Ureter (tissue), 1 donor: ENCODE measurements at regions not wholly inside any gene's neighbourhood (a gene's known extent, or its start where the extent isn't known, plus 50 kb on each side); places are given as distances from the start of the nearest gene placed in this dataset.
"Not testable (repeated sequence)": the region's sequence is repeated elsewhere in the genome, so short reads cannot be mapped to it uniquely, and the experiment has no call there.

ENCODE experiments used
- DNase-seq: peaks from one replicate; pipeline ENCODE4 v3.0.0-alpha.2; 2020; ENCODE audit warnings: low spot score
- donor health status: DM: yes; HTN: yes; CAD: no.

DNA sequence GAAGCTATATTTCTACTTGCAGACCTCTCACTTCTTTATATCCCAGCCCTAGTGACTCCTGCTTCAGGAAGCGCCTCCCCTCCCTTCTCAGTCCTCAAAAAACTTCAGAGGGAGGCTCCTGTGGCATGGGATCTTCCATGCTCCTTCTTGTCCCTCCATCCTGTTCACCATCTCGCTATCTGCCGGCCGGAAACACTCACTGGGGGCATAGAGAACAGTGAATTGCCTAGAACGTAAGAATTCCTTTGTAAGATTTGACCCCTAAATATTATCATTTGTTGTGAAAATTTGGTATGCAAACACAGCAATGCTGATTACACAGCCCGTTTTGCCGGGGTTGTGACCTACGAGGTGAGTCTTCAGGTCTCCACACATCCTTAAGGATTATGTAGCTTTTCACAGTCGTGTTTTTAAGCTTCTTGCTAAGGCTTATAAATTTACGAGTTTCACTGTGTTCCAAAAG is 218.7 kb upstream of the ATP10A start:
- DNase-seq, result no peak

DNA sequence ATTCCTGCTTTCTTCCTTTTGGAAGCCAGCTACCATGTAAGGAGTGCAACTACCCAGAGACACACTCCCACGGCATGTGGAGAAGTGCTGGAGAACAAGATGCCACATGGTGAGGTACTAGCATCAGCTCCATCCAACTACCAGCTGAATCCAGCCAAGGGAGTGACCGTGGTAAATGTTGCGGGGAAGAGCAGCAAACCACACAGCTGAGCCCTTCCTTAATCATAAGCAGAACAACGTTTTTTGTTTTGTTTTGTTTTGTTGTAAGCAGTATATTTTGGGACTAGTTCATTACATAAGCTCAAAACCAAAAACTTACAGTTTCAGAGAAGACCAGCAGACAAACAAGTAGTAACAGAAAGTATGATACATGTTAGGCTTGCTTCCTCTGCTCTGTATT is 212.6 kb upstream of the ATP10A start:
- DNase-seq, result no peak

DNA sequence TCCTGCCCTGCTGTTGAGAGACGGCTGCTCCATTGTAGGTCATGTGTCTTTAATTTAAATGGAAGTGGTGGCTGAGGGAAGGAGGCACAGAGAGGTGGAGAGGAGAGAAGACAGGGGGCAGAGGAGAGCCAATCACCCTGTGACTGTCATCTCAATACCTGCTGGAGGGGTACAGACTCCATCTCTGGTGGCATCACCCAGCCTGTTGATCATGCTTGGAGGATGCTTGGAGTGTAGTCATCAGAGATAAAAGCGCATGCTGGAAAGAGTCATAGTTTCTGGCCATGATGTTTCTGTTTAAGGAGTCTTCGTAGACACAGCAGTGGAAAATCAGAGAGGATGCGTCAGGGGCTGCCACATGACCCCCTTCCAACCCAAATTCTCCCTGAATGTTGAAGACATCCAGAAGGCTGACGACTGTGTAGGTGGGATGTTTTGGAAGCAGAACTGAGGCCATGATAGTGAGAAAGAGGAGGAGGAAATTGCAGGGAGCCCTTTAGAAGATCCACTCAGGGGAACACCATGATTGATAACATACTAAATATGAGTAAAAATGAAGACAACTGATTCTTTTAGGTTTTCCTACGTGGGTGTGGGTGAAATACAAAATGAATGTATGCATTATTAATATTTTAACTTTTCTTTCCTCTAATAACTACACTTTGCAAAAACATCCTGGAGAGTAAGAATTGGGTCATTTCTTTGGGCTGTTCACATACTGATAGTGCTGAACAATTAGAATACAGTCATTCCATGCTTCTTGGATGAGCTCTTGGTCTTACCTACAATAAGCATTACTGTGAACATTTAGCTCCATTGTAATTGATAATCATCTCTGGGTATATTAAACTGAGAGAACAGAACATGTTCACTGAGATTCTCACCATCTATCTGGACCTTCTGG is 210.6 kb upstream of the ATP10A start:
- DNase-seq, result no peak

DNA sequence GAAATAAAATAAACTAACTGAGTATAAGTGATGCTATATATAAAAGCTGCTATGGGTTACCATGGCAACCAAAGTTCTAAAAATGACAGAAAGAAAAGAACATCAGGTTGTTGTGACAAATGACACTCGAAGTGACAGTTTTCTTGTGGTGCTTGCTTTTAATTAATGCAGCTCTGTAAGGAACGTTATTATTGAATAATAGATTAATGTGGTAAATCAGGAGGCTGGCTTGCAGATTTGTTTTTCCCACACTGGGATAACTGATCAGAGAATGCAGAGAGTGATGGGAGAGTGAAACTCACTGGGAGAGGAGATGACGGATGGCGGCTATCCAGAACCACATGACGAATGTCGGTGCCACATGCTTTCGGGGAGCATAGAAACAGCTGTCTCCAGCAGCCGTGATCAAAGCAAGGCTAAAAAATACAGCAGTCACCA is 207.0 kb upstream of the ATP10A start:
- no peak for DNase-seq

DNA sequence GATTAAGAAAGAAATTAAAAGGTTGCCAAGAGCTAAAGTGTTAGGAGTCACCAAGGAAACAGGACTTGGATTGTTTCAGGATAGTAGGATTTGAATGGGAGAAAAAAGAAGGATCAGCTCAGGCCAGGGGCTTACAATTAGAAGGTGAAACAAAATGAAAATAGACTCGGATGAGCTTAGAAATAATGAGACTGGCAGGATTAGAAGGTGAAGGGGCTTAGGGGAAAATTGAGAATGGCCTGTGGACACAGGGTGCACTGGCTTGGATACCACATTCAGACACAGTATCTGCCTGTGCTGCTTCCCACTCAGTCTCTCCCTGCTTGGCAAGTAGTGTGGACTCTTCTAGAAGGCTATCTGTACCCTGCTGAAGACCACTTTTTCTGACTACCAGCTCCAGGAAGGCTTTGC is 206.1 kb upstream of the ATP10A start:
- DNase-seq, result no peak

DNA sequence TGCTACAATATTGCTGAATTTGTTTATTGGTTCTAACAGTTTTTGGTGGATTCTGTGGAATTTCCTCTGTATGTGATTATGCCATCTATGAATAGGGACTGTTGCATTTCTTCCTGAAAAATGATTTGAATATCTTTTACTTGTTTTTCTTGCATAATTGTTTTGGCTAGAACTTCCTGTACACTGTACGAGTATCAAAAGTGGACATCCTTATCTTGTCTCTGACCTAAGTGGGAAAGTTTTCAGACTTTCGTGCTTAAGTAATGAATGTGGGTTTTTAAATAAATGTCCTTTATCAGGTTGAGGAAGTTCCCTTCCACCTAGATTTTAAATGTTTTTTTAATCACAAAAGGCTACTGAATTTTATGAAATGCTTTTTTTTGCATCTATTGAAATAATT is 203.8 kb upstream of the ATP10A start:
- DNase-seq, result no peak

DNA sequence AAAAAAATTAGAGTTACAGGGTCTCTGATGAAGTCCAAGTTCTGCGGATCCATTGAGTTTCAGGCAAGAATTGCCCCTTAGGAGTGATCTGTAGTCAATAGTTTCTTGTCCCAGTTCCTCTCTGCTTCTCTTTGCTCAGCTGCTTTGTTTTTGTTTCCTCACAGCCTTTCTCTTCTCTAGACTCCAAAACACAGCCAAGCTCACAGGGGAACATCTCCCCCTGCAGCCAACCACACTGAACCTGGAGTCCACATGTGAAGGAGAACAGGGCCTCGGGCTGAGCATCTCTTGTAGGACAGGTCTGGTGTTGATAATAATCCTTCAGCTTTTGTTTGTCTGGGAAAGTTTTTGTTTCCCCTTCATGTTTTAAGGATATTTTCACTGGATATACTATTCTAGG is 202.6 kb upstream of the ATP10A start:
- DNase-seq, result no peak

DNA sequence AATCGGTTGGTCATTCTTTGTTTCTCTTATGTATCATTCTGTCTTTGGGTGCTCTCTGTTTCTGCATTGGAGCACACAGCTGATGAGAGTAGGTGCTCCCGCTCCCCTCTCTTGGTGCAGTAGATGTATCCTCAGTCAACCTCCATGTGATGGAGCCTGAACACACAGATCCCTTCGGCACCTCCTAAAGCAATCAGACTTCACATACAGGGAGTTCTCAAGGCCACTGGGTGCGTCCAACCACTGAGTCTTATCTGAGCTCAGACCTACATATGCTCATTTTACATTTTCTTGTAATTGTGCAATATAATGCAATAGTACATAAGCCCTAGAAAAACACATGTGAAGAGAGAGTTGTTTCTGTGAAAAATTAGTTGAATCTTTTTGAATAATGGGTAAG is 198.1 kb upstream of the ATP10A start:
- no peak for DNase-seq

DNA sequence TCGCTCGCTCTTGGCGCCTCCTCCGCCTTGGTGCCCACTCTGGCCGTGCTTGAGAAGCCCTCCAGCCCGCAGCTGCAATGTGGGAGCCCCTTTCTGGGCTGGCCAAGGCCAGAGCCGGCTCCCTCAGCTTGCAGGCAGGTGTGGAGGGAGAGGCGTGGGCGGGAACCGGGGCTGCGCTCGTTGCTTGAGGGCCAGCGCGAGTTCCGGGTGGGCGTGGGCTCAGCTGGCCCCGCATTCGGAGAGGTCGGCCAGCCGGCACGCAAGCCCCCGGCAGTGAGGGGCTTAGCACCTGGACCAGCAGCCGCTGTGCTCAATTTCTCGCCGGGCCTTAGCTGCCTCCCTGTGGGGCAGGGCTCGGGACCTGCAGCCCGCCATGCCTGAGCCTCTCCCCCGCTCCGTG is 193.6 kb upstream of the ATP10A start:
- not testable (repeated sequence) for DNase-seq

DNA sequence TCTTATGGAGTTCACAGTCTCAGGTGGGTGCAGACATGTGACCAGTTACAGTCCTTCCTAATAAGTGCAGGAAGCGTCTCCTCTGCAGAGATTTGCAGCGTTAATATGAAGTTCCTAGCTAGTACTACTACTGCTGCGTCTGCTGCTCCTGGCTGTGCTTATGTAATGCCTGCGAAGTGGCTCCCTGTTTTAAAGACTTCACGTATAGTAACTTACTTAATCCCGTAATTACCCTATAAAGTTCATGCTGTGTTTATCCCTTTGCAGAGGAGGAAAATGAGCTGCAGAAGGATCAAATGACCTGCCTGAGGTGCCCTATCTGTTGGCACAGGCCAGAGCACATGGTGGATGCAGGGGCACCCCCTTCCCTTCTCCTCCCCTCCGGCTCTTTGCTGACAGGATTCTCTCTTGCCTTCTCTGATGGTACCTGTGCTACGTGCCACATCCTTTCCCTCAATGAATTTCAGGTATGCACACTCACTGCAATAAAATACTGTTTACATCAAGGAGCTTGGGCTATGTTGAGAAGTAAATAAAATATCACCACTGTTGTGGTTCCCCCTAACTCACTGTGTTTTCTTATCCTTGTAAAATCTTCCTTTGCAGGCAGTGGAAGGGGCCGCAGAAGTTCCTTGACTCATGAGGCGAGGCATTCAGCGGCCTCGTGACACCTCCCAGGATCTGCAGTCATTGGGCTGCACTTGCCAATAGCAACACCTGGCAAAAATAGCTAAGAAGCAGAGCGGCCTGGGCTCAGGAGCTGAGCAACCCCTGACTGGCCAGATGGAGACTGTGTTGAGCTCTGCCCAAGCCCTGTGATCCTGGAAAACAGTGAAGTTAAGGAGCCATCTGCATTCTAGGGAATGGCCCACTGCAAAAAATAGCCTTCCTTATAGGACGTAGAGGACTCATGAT is 188.9 kb upstream of the ATP10A start:
- no peak for DNase-seq

DNA sequence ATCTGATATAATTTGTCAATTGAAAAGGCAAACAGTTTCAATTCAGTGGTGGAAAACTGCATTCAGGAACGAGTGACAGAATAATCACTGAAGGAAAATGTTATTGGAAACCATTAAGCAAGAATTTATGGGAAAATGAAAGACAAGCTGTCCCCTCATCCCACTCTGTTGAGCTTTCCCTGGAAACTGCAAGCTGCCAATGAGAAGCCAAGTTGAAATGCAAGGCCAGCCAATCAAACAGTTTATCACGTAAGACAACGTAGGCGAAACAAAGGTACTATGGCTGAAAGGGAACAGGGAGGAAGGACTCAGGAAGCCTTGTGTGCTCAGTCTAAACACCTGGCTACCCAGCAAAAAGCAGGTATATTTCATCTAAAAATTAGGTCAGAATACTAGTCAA is 187.9 kb upstream of the ATP10A start:
- no peak for DNase-seq

DNA sequence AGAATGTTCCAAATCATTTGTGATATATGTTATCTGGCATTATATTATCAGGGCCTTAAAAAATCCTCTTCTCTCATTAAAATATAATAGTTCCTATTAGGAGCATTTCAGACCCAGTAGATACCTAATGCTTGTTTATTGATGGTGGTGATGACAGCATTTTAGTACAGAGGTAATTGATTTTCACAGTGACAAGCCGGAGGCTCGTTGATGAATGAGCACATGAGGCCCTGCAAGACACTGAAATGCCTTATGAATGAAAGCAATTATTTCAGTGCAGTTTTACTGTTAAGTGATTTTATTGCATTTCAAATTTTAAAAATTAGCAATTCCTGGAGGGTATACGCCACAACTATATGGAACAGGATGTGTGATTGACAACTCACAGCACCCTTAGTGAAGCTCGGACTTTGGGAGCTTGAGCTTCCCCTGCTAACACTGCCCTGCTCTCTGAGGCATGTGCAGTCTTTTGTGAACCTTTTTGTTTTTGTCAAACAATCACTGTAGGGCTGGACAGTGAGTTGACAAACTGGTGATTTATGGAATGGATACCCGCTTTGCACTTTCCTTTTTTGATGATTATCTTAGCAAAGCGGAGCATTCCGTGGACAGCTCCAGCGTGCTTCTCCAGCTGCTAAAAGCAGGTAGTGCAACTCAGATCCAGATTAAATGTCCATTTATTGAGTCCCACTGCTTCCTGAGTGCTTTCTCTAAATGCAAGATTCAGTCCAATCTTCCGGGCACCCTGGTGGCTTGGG is 187.0 kb upstream of the ATP10A start:
- DNase-seq, result no peak

DNA sequence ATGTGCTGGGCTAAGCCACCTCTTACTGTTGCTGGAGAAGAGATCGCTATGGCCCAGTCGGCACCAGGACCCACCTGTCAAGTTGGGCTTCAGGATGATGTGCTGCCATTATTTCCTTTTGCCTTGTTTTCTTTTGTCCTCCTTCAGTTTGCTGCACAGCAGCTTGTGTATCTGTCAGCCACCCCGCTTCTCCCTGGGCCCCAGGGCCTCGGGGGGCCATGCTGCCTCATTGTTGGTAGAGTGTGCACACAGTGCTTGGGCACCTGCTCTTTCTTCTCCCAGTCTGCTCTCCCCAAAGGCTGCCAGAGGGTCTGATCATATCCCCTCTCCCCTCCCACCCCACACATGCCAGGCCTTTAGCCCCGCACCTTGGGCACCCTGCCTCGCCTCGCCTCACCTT is 185.5 kb upstream of the ATP10A start:
- DNase-seq, result no peak

DNA sequence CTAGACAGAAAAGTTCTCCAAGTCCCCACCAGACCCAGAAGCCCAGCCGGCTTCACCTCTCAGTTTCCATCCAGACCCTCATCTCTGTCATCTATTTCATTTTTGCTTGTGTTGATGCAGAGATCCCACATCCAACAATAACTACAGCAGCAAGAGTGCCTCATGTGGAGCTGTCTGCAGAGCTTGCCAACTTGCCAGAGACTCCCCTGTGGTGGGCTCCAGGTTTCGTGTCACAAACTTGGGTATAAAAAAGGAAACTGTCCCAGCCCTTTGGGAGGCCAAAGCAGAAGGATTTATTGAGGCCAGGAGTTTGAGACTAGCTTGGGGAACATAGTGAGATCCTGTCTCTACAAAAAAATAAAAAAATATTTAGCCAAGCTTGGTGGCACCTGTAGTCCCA is 182.4 kb upstream of the ATP10A start:
- no peak for DNase-seq

DNA sequence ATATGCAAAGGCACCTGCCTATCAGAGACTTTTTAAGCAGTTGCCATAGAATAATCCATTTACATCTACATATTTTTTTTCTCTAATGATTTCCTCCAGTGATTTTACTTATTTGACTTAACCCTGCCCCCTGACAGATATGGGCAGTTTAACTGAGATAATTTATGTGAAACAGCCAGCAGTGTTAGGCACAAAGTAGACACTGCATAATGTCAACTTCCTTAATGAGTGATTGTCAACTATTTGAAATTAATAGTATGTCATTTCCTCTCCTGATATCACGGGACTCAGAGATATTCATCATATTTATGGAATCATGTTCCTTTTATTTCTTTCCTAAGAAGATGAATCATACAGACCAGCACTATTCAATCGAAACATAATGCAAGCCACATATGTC is 179.9 kb upstream of the ATP10A start:
- no peak for DNase-seq

DNA sequence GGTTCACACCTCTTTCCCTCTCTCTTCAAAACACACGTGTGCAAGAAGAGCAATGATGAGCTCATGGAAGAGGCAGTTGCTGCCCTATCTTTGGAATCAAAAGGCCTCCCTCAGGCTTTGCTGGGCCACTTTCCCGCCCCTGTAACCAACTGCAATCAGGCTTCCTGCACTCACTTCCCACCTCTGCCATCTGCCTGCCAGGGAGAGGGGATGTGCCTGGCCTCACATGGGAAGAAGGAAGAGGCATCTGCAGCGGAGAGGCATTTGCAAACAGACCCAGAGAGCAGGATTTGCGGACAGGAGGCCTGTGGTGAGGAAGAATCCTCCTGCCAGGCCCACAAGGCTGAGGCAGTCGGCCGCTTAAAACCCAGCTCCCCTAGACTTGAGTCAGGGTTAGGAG is 175.6 kb upstream of the ATP10A start:
- no peak for DNase-seq

DNA sequence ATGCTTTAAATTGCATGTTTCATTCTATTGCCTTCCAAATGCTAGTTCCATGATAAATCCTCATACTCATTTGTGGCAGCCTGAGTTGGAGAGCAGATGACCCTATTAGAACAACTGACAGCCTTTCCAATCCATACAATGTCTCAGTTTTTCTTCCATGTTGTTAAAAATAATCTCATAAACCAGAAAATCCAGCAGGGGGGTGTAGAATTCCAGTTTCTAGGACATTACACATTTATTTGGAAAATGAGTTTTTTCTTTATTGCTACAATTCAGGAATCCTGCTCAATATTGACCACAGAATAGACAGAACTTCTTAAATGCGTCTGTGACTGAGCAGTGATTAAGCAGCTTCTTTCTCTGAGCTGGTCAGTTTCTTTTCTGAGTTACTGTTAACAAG is 174.2 kb upstream of the ATP10A start:
- DNase-seq, result no peak

DNA sequence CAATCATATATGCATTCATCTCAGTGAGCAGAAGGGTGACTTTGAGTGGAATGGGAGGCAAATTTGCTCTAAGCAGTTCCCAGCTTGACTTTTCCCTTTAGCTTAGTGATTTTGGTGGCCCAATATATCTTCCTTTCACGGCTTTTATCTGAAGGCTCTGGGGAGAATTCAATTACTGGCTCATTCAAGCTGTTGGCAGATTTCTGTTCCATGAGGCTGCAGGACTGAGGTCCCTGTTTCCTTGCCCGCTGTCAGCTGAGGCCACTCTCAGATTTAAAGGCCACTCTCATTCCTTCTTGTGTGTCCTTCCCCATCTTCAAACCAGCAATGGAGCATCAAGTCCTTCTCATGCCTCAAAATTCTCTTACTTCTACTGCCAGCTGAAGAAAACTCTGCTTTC is 170.4 kb upstream of the ATP10A start:
- no peak for DNase-seq

DNA sequence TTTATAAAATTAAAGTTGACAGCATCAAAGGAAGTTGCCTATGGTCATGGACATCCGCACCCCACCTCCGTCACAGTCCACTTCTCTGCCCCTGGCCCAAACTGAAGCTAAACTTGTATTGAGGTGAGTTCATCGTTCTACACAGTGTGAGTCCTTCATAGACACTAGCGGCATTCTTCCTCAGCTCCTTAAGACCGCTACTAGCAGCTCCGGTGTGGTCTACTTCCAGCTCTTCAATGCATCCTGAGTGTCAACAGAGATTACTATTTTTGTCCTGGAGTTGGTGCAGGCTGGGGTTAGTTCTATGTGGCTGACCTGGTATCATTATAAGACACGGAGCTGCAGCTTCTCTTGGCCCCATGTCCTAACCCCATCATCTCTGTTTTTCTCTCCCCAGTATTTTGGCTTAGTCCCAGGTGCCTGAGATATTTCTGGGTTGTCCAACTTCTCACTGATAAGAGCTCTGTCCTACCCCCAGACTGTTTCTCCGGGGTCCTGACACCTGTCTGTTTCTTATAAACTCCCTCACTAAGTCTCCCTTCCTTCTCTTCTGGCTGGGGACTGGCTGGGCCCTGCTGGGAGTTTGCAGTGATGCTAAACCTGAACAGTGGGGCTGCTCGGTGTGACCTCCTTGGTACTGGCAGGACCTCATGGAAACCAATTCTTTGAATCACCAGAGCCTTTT is 169.2 kb upstream of the ATP10A start:
- DNase-seq, result no peak

DNA sequence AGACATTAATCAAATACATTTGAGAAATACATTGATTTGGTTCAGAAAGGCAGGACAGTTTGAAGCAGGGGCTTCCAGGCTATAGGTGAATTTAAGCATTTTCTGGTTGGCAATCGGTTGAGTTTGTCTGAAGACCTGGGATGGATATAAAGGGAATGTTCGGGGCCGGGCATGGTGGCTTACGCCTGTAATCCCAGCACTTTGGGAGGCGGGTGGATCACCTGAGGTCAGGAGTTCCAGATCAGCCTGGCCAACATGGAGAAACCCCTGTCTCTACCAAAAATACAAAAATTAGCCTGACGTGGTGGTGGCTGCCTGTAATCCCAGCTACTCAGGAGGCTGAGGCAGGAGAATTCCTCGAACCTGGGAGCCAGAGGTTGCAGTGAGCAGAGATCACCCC is 166.5 kb upstream of the ATP10A start:
- not testable (repeated sequence) for DNase-seq

DNA sequence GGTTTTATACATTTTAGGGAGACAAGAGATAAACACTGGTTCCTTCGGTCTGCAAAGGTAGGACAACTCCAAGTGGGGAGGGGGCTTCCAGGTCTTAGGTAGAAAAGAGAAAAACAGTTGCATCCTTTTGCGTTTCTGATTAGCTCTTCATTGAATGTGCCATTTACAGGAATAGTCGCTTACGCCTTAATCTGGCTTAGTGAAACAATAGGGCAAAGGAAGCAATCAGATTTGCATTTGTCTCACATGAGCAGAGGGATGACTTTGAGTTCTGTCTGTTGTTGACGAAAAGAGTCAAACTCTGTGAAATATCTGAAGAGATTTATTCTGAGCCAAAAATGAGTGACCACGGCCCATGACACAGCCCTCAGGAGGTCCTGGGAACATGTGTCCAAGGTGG is 166.0 kb upstream of the ATP10A start:
- no peak for DNase-seq
